Loucy (cell line): ENCODE measurements at regions not wholly inside any gene's neighbourhood (a gene's known extent, or its start where the extent isn't known, plus 50 kb on each side); places are given as distances from the start of the nearest gene placed in this dataset.

Experiments
- EZH2phosphoT487 ChIP-seq: fragments of 200-600 bp; IDR thresholded peaks from 2 replicates; pipeline ENCODE4 v1.6.1; 2018; ENCODE audit warnings: antibody characterized with exemption, mild to moderate bottlenecking, moderate library complexity, borderline replicate concordance
- TF ChIP-seq, protein P1 (sequence below): fragments of 200-600 bp; sonication (generic); conservative IDR thresholded peaks from 2 replicates; pipeline ENCODE4 v1.5.1; 2014; ENCODE audit warnings: mild to moderate bottlenecking, antibody characterized with exemption, low read length

DNA sequence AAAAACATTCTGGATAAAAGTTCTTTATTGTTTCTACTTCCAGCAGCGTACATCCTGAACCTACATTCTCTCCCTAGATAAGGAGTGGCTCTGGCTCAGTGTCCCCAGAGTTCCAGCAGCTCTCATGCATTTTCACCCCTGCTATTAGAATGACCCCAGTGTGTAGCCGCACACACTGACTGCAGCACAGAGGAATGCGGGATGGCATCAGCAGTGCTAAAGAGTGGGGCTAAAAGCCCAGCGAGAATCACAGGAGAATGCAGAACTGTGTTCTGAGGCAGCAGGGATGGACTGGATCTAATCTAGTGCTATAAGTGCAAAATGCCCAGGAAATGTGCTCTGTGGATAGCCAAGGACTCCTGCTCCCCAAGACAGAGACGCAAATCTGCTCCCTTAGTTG lies 66.4 kb upstream of the TJP1 start:
- TF ChIP-seq, protein P1, sequence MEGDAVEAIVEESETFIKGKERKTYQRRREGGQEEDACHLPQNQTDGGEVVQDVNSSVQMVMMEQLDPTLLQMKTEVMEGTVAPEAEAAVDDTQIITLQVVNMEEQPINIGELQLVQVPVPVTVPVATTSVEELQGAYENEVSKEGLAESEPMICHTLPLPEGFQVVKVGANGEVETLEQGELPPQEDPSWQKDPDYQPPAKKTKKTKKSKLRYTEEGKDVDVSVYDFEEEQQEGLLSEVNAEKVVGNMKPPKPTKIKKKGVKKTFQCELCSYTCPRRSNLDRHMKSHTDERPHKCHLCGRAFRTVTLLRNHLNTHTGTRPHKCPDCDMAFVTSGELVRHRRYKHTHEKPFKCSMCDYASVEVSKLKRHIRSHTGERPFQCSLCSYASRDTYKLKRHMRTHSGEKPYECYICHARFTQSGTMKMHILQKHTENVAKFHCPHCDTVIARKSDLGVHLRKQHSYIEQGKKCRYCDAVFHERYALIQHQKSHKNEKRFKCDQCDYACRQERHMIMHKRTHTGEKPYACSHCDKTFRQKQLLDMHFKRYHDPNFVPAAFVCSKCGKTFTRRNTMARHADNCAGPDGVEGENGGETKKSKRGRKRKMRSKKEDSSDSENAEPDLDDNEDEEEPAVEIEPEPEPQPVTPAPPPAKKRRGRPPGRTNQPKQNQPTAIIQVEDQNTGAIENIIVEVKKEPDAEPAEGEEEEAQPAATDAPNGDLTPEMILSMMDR = no peak
- no peak for TF ChIP-seq EZH2phosphoT487
